Fibroblast of villous mesenchyme (primary cell): ENCODE measurements at regions not wholly inside any gene's neighbourhood (a gene's known extent, or its start where the extent isn't known, plus 50 kb on each side); places are given as distances from the start of the nearest gene placed in this dataset.

Source experiments
- DNase-seq: peaks from one replicate; pipeline ENCODE4 v3.0.0-alpha.2; 2010; ENCODE audit warnings: low read depth
- H3K4me3 ChIP-seq: 2 replicates; pipeline ENCODE4 v1.5.1; 2011; ENCODE audit warnings: low read depth, mild to moderate bottlenecking, low read length
- TF ChIP-seq, protein P1 (sequence below): IDR thresholded peaks from 2 replicates; pipeline ENCODE4 v1.5.1; 2012; ENCODE audit warnings: low read depth, mild to moderate bottlenecking, low read length; ENCODE audit not compliant: insufficient read depth

DNA sequence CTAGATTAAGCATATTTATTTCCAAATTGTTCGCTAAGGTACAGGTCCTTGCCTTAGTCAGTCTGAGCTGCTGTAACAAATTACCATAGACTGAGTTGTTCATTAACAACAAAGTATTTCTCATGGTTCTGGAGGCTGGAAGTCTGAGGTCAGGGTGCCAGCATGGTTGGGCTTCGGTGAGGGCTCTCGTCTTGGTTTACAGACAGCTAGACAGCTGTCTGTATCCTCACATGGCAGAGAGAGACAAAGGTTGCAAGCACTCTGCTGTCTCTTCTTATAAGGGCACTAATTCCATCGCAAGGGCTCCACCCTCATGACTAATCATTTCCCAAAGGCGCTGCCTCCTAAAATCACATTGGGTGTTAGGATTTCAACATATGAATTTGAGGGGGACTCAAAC, 115.3 kb upstream of the GMDS start:
- H3K4me3 ChIP-seq, result no peak overlapping the region
- no peak for DNase-seq
- TF ChIP-seq, protein P1, sequence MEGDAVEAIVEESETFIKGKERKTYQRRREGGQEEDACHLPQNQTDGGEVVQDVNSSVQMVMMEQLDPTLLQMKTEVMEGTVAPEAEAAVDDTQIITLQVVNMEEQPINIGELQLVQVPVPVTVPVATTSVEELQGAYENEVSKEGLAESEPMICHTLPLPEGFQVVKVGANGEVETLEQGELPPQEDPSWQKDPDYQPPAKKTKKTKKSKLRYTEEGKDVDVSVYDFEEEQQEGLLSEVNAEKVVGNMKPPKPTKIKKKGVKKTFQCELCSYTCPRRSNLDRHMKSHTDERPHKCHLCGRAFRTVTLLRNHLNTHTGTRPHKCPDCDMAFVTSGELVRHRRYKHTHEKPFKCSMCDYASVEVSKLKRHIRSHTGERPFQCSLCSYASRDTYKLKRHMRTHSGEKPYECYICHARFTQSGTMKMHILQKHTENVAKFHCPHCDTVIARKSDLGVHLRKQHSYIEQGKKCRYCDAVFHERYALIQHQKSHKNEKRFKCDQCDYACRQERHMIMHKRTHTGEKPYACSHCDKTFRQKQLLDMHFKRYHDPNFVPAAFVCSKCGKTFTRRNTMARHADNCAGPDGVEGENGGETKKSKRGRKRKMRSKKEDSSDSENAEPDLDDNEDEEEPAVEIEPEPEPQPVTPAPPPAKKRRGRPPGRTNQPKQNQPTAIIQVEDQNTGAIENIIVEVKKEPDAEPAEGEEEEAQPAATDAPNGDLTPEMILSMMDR, result no peak

DNA sequence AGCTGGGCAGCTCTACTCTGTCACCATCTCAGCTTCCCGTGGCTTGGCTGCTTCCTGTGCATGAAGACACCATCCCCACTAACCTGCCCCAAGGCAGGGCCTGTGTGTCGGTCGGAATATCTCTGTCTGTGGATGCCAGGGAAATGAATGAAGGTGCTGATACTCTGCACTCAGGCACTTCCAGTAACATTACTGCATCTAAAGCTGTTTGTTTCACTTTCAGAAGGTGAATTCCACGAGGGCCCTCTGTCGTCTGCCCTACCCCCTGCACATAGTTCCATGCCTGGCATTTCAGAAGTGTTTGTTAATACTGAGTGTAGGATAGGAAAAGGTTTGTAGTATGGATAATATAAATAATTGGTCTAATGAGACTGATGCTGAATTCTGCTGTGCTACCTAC, 114.7 kb upstream of the GMDS start:
- DNase-seq, result no peak
- TF ChIP-seq, protein P1, result no peak
- H3K4me3 ChIP-seq, result no peak overlapping the region

DNA sequence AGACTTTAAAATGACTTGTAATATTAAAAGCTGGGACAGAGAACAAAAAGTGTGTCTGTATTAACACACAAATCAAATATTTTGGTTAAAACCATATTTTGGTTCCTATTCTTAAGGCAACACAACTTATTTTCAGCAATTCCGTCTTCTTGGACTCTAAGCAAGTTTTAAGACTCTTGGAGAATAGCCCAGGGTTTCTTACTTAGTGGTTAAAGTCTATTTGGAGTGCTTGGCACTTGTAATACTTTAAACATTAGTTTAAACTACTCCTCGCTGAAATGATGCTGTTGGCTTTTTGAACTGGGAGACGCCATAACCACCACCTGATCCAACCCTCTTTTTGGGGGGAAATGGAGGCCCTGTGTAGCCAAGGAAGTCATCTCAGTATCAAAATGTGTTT, 109.7 kb upstream of the GMDS start:
- DNase-seq, result no peak
- H3K4me3 ChIP-seq, result no peak overlapping the region
- TF ChIP-seq, protein P1, result no peak

DNA sequence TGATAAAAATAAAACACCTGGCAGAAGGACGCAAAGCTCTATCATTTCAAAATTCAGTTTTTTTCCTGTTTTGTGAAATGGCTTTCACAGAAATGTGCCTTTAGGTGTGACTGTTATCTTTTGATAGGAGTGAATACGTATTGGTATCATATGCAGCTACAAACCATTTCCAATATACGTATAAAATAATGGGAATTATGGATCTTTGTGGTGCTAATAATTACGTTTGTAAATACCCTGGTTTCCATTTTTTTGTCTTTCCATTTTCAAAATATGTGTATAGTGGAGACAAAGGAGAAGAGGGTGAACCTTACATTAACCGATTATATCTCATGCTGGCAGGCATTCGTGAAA, 108.7 kb upstream of the GMDS start:
- no peak for DNase-seq

DNA sequence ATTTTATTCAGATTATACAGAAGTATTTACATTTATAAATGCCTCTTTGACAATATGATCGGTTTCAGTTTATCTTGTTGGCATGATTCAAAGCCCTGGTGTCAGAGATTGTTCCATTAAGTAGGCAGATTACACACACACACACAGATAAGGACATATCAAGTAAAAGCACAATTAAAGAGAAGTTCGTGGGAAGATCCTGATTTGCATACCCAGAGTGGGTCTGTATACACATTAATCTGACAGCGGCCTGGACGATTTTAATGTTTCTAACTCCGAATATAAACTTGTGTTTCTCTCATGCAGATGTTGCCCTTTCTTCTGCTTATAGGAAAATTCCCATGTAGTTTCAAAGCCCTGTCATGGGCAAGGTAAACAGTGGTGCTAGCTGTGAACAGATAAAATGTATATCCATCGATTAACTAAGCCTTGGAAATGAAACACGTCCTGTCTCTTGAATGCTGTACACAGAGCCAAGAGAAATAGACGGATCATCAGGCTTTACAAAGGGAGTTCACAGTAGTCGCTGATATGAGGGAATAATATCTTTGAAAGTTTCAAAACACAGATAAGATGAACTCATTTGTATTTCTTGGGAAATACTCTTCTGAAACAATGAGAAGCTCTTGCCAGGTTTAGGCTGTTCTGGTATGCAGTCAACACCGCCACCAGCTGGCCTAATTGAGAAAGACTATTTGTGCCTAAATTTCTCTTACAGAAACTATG, 108.2 kb upstream of the GMDS start:
- H3K4me3 ChIP-seq, result no peak overlapping the region
- peak; percentile 75 for DNase-seq
- TF ChIP-seq, protein P1, result peak; percentile 77

More for the DNA sequence above, 108.7 kb upstream of the GMDS start:
- TF ChIP-seq, protein P1, result no peak
- no peak overlapping the region for H3K4me3 ChIP-seq

DNA sequence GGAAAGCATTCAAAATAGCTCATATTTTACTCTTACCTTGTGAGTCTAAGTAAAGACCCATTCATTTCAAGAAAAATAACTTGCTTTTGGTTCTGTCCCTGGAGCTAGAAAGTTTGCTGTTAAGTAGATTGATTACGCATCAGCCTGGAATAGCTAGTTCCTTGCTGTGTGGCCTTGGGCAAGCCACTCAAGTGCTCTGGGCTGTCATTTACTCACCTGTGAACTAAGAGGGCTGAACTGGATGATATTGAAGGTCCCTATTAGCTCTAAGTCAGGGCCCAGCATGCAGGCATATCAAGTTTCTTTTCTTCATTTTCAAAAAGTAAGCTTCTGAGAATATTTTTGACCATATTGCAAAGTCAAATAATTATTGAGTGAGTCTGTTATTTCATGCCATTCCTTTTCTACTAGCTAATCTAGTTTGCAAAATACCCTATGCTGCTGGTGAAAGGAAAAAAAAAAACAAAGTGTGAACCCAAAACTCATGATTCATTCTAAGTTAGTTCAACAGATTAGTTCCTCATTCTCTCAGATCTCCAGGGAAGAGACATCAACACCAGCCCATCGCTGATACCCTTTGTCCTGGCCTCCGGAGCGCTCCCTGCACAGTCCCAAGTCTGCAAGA, 106.5 kb upstream of the GMDS start:
- TF ChIP-seq, protein P1, result no peak
- DNase-seq, result peak; percentile 8
- H3K4me3 ChIP-seq, result no peak overlapping the region
